ENCODE measurements at regions not wholly inside any gene's neighbourhood (a gene's known extent, or its start where the extent isn't known, plus 50 kb on each side); places are given as distances from the start of the nearest gene placed in this dataset.

DNA sequence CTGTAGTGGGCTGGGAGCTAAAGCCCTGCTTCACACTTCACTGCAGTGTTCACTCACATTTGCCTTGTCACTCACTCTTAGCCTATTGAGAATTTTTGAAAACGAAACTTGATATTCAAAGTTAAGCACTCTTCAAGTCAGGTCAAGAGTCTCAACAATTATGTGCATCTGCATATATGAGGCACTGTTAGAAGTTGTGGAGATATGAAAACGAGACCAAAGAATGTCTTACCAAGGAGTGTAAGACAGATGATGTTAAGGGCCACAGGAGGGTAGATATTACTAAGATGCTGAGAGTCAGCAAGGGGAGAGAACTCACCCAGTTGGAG, 64.7 kb upstream of the GJA8 start:
- DNase-seq (peak in 1 of 4 donors; percentile 31), ATAC-seq (peak; percentile 87)
- H3K36me3 ChIP-seq: no peaks in the 10 kb centered on the region
- intact Hi-C loops (cut with DNase I): no loop called here
- TF ChIP-seq, protein P1, sequence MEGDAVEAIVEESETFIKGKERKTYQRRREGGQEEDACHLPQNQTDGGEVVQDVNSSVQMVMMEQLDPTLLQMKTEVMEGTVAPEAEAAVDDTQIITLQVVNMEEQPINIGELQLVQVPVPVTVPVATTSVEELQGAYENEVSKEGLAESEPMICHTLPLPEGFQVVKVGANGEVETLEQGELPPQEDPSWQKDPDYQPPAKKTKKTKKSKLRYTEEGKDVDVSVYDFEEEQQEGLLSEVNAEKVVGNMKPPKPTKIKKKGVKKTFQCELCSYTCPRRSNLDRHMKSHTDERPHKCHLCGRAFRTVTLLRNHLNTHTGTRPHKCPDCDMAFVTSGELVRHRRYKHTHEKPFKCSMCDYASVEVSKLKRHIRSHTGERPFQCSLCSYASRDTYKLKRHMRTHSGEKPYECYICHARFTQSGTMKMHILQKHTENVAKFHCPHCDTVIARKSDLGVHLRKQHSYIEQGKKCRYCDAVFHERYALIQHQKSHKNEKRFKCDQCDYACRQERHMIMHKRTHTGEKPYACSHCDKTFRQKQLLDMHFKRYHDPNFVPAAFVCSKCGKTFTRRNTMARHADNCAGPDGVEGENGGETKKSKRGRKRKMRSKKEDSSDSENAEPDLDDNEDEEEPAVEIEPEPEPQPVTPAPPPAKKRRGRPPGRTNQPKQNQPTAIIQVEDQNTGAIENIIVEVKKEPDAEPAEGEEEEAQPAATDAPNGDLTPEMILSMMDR (IDR thresholded peaks at IDR 0.05): no peak
- H3K9me3 ChIP-seq: no peaks in the 10 kb centered on the region
- H3K27me3 ChIP-seq: no peaks in the 10 kb centered on the region
- H3K4me3 ChIP-seq: no peak overlapping the region
- H3K4me1 ChIP-seq: no peaks in the 10 kb centered on the region
- H3K27ac ChIP-seq: no peak overlapping the region

DNA sequence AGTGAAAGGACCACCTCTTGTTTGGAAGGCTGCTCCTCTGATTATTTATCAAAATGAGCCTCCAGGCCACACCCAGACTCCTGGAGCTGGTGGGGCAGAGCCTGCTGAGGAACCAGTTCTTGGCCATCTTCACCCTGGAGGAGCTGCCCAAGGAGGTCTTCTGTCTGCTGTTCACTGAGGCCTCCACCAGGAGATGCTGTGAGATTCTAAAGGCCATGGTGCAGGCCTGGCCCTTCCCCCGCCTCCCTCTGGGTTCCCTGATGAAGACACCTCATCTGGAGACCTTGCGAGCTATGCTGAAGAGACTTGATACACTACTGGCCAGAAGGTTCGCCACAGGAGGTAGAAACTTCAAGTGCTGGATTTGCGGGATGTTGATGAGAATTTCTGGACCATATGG, 61.7 kb upstream of the GJA8 start:
- H3K4me1 ChIP-seq: no peaks in the 10 kb centered on the region

DNA sequence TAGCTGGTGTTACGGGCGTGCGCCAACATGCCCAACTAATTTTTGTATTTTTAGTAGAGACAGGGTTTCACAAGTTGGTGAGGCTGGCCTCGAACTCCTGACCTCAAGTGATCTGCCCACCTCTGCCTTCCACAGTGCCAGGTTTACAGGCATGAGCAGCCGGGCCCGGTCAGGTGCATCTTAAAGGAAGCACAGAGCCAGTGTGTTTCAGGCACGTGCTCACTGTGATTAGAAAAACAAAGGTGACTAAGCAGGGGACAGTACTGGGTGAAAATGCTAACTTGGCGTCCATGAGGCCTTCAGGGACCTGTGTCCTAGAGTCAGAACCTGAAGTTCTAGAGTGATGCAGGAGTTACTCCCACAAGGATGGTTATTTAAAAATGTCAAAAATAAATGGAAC, 60.0 kb upstream of the GJA8 start:
- TF ChIP-seq, protein P1 (IDR thresholded peaks at IDR 0.05): no peak
- Histone ChIP-seq H3K27me3 (no peaks in the 10 kb centered on the region), H3K4me1 (no peaks in the 10 kb centered on the region), H3K9me3 (no peaks in the 10 kb centered on the region), H3K27ac (no peak overlapping the region), H3K4me3 (no peak overlapping the region), H3K36me3 (no peaks in the 10 kb centered on the region)
- DNase-seq (no peak), ATAC-seq (no peak)
- intact Hi-C loops (cut with DNase I): no loop called here

More for the DNA sequence above, 61.7 kb upstream of the GJA8 start:
- Histone ChIP-seq H3K27ac (no peak overlapping the region), H3K27me3 (no peaks in the 10 kb centered on the region), H3K4me3 (no peak overlapping the region), H3K36me3 (no peaks in the 10 kb centered on the region), H3K9me3 (no peaks in the 10 kb centered on the region)
- intact Hi-C loops (cut with DNase I): no loop called here
- TF ChIP-seq, protein P1 (IDR thresholded peaks at IDR 0.05): no peak
- no peak for ATAC-seq
- DNase-seq: no peak

DNA sequence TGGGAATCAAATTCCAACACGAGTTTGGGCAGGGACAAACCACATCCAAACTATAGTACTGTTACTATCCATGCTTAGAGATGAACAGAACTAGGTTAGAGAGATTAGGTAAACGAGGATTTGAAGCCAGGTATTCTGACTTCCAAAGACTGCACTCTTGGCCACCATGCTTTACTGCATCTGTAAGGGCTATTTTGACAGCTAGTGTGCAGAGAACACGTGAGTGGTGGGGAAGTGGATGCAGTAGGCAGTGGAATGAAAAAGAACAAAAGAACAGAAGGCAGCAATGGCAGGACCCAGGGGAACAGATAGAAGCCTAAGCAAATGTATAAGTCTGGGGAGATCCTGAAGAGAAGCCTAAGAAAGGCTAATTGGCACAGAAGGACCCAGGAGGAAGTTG, 59.1 kb upstream of the GJA8 start:
- TF ChIP-seq, protein P1 (IDR thresholded peaks at IDR 0.05): no peak
- intact Hi-C loops (cut with DNase I): no loop called here
- no peaks in the 10 kb centered on the region for H3K27me3 ChIP-seq
- ATAC-seq (no peak), DNase-seq (no peak)
- H3K36me3 ChIP-seq: no peaks in the 10 kb centered on the region
- H3K27ac ChIP-seq: no peak overlapping the region
- no peaks in the 10 kb centered on the region for H3K9me3 ChIP-seq
- H3K4me3 ChIP-seq: no peak overlapping the region
- H3K4me1 ChIP-seq: no peaks in the 10 kb centered on the region

DNA sequence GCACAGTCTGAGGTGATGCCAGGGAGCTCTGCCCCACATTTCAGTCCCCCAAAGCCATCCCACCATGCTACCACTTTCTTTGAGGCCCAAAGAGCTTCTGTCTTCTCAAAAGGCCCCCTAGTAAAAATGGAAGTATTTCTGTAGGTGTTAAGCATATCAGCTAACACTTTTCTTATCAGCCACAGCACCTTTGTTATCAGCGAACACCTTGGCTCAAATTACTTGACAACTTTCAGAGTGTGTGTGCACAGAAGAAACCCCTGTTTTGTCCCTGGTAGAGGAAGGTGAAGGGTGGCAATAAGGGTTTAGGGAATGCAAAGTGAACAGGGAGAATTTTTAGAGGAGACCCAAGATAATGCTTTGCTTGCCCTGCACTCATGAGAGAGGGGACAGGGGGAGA, 54.8 kb upstream of the GJA8 start:
- H3K27ac ChIP-seq: no peak overlapping the region
- no peaks in the 10 kb centered on the region for H3K36me3 ChIP-seq
- no peaks in the 10 kb centered on the region for H3K4me1 ChIP-seq
- no peaks in the 10 kb centered on the region for H3K9me3 ChIP-seq
- no peak overlapping the region for H3K4me3 ChIP-seq
- intact Hi-C loops (cut with DNase I): no loop called here
- ATAC-seq (no peak), DNase-seq (no peak)
- H3K27me3 ChIP-seq: no peaks in the 10 kb centered on the region
- TF ChIP-seq, protein P1 (IDR thresholded peaks at IDR 0.05): no peak
